OCI-LY3 (cell line): ENCODE measurements at regions not wholly inside any gene's neighbourhood (a gene's known extent, or its start where the extent isn't known, plus 50 kb on each side); places are given as distances from the start of the nearest gene placed in this dataset.

ENCODE experiments used
- CTCF ChIP-seq: fragments of 200-600, 300-600 bp; sonication (generic); IDR thresholded peaks from 2 replicates; pipeline ENCODE4 v1.5.1; 2014; ENCODE audit warnings: antibody characterized with exemption, low read length, low read depth
- EZH2phosphoT487 ChIP-seq: fragments of 200-600 bp; shearing (Covaris generic); IDR thresholded peaks from 2 replicates; pipeline ENCODE4 v1.6.1; 2018; ENCODE audit warnings: antibody characterized with exemption, mixed run types, low read depth

GRCh38 chr5:124604419-124604818 is 142.0 kb downstream of the ZNF608 start:
- TF ChIP-seq CTCF (no peak), EZH2phosphoT487 (no peak)
